Chondrocyte (in vitro differentiated cells): ENCODE measurements at regions not wholly inside any gene's neighbourhood (a gene's known extent, or its start where the extent isn't known, plus 50 kb on each side); places are given as distances from the start of the nearest gene placed in this dataset.

Experiments used
- DNase-seq: peaks from one replicate; pipeline ENCODE4 v3.0.0; 2021; ENCODE audit warnings: mixed read lengths, low spot score
- H3K27ac Mint-ChIP-seq: one replicate; pipeline ENCODE4 v1.8.0; 2021; ENCODE audit warnings: mild to moderate bottlenecking, moderate library complexity, mixed read lengths; ENCODE audit not compliant: unreplicated experiment
- H3K27me3 Mint-ChIP-seq: 2 replicates; pipeline ENCODE4 v1.8.0; 2021; ENCODE audit warnings: low read depth, mixed read lengths
- H3K36me3 Mint-ChIP-seq: 2 replicates; pipeline ENCODE4 v1.8.0; 2021; ENCODE audit warnings: low read depth, mixed read lengths
- H3K4me1 Mint-ChIP-seq: 2 replicates; pipeline ENCODE4 v1.8.0; 2021; ENCODE audit warnings: low read depth, mild to moderate bottlenecking, mixed read lengths
- H3K4me3 Mint-ChIP-seq: one replicate; pipeline ENCODE4 v1.8.0; 2021; ENCODE audit warnings: mild to moderate bottlenecking, moderate library complexity, mixed read lengths; ENCODE audit not compliant: unreplicated experiment
- H3K9me3 Mint-ChIP-seq: 2 replicates; pipeline ENCODE4 v1.8.0; 2021; ENCODE audit warnings: low read depth, mixed read lengths
- TF ChIP-seq, protein P1 (sequence below): fragments of 200-600 bp; sonication (generic); IDR thresholded peaks from 2 replicates; pipeline ENCODE4 v1.5.0; 2021; ENCODE audit warnings: antibody characterized with exemption, mild to moderate bottlenecking, moderate library complexity

GRCh38 chr3:67979342-67979741 lies 324.9 kb upstream of the SUCLG2 start:
- H3K36me3 Mint-ChIP-seq = no peaks in the 10 kb centered on the region
- peaks cover 7% of the 10 kb centered on the region for H3K27me3 Mint-ChIP-seq
- no peak for DNase-seq
- no peak overlapping the region for H3K27ac Mint-ChIP-seq
- TF ChIP-seq, protein P1, sequence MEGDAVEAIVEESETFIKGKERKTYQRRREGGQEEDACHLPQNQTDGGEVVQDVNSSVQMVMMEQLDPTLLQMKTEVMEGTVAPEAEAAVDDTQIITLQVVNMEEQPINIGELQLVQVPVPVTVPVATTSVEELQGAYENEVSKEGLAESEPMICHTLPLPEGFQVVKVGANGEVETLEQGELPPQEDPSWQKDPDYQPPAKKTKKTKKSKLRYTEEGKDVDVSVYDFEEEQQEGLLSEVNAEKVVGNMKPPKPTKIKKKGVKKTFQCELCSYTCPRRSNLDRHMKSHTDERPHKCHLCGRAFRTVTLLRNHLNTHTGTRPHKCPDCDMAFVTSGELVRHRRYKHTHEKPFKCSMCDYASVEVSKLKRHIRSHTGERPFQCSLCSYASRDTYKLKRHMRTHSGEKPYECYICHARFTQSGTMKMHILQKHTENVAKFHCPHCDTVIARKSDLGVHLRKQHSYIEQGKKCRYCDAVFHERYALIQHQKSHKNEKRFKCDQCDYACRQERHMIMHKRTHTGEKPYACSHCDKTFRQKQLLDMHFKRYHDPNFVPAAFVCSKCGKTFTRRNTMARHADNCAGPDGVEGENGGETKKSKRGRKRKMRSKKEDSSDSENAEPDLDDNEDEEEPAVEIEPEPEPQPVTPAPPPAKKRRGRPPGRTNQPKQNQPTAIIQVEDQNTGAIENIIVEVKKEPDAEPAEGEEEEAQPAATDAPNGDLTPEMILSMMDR = no peak
- H3K9me3 Mint-ChIP-seq = no peaks in the 10 kb centered on the region
- no peaks in the 10 kb centered on the region for H3K4me1 Mint-ChIP-seq
- H3K4me3 Mint-ChIP-seq = no peak overlapping the region

GRCh38 chr3:67977762-67978161 lies 323.4 kb upstream of the SUCLG2 start:
- Mint-ChIP-seq H3K27ac (no peak overlapping the region), H3K9me3 (no peaks in the 10 kb centered on the region), H3K36me3 (no peaks in the 10 kb centered on the region), H3K4me1 (no peaks in the 10 kb centered on the region), H3K4me3 (no peak overlapping the region), H3K27me3 (peaks cover 5% of the 10 kb centered on the region)
- DNase-seq = no peak
- TF ChIP-seq, protein P1 = no peak

- Mint-ChIP-seq H3K27ac (no peak overlapping the region), H3K36me3 (no peaks in the 10 kb centered on the region), H3K4me3 (no peak overlapping the region), H3K27me3 (peaks cover 5% of the 10 kb centered on the region), H3K4me1 (no peaks in the 10 kb centered on the region), H3K9me3 (no peaks in the 10 kb centered on the region)
- TF ChIP-seq, protein P1 = no peak
- no peak for DNase-seq
Measured at GRCh38 chr3:67976663-67977062, 322.3 kb upstream of the SUCLG2 start.

- no peak for DNase-seq
- H3K9me3 Mint-ChIP-seq = peaks cover 16% of the 10 kb centered on the region
- no peaks in the 10 kb centered on the region for H3K4me1 Mint-ChIP-seq
- TF ChIP-seq, protein P1 = no peak
- H3K27ac Mint-ChIP-seq = no peak overlapping the region
- H3K27me3 Mint-ChIP-seq = peaks cover 6% of the 10 kb centered on the region
- H3K4me3 Mint-ChIP-seq = no peak overlapping the region
- no peaks in the 10 kb centered on the region for H3K36me3 Mint-ChIP-seq
Measured at GRCh38 chr3:67964596-67964995, 310.2 kb upstream of the SUCLG2 start.

DNA sequence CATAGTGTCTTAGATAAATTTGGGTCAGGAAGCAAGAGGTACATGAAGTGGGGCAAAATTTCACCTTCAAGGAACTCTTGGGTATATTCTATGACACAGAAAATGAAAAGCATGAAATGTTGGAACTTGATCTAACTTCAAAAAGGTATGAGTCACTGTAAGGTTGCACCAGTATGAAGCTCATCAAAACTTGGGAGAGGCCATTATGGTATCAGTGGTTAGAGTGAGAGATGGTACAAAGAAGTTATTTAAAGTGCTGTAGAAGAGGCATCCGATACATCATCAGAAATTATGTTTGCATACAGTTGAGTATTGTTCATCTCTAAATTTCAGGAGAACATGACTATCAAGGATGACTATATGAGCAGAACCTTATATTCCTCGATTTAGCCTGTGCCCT lies 302.9 kb upstream of the SUCLG2 start:
- Mint-ChIP-seq H3K27ac (no peak overlapping the region), H3K27me3 (no peaks in the 10 kb centered on the region), H3K4me3 (no peak overlapping the region), H3K4me1 (no peaks in the 10 kb centered on the region), H3K9me3 (peaks cover 31% of the 10 kb centered on the region), H3K36me3 (no peaks in the 10 kb centered on the region)
- TF ChIP-seq, protein P1 = no peak
- DNase-seq = no peak
